GM12865 (cell line): ENCODE measurements at regions not wholly inside any gene's neighbourhood (a gene's known extent, or its start where the extent isn't known, plus 50 kb on each side); places are given as distances from the start of the nearest gene placed in this dataset.

Experiments
- DNase-seq: peaks from one replicate; pipeline ENCODE4 v3.0.0; 2010; ENCODE audit warnings: low read depth
- H3K4me3 ChIP-seq: 2 replicates; pipeline ENCODE4 v1.5.1; 2011; ENCODE audit warnings: mild to moderate bottlenecking, low read depth, low read length, control low read depth
- CTCF ChIP-seq: IDR thresholded peaks from 2 replicates; pipeline ENCODE4 v1.5.1; 2011; ENCODE audit warnings: low read length, control low read depth, low read depth, inconsistent platforms; ENCODE audit not compliant: insufficient read depth; ENCODE audit errors: missing control alignments

- no peak for TF ChIP-seq CTCF
- DNase-seq: no peak
- no peak overlapping the region for H3K4me3 ChIP-seq
Observed at GRCh38 chr6:11925805-11926204, 86.3 kb upstream of the HIVEP1 start.

GRCh38 chr6:11923621-11924020, 88.5 kb upstream of the HIVEP1 start:
- no peak for DNase-seq
- no peak for TF ChIP-seq CTCF
- no peak overlapping the region for H3K4me3 ChIP-seq

GRCh38 chr6:11922901-11923300, 89.2 kb upstream of the HIVEP1 start:
- no peak overlapping the region for H3K4me3 ChIP-seq
- no peak for DNase-seq
- TF ChIP-seq CTCF: no peak

GRCh38 chr6:11921751-11922150, 90.4 kb upstream of the HIVEP1 start:
- no peak overlapping the region for H3K4me3 ChIP-seq
- no peak for TF ChIP-seq CTCF
- no peak for DNase-seq

- no peak for DNase-seq
- no peak for TF ChIP-seq CTCF
Observed at GRCh38 chr6:11921017-11921438, 91.1 kb upstream of the HIVEP1 start.

GRCh38 chr6:11920566-11920965, 91.5 kb upstream of the HIVEP1 start:
- TF ChIP-seq CTCF: no peak

More at GRCh38 chr6:11921017-11921438, 91.1 kb upstream of the HIVEP1 start:
- no peak overlapping the region for H3K4me3 ChIP-seq

GRCh38 chr6:11919771-11920440, 92.2 kb upstream of the HIVEP1 start:
- no peak for DNase-seq
- TF ChIP-seq CTCF: no peak
- no peak overlapping the region for H3K4me3 ChIP-seq

More at GRCh38 chr6:11920566-11920965, 91.5 kb upstream of the HIVEP1 start:
- no peak overlapping the region for H3K4me3 ChIP-seq
- DNase-seq: no peak
